ENCODE measurements at regions not wholly inside any gene's neighbourhood (a gene's known extent, or its start where the extent isn't known, plus 50 kb on each side); places are given as distances from the start of the nearest gene placed in this dataset.

DNA sequence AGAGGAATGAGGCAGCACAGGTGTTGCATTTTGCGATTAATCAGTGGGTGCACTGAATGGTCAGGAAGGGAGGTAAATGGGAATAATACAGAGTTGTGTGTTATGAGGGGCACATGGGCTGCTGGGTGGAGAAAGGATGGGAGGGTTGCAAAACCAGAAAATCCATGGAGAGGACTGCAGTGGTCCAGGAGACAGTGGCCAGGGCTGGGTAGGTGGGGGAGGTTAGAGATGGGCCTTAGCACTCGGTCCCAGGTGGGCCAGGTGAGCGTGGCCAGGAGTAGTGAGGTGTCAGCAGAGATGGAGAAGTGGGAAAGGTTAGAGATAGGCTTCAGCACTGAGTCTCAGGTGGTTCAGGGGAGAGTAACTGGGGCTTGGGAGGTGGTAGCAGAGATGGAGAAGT, 399.1 kb upstream of the LARGE1 start:
- TF ChIP-seq POLR2A (IDR thresholded peaks at IDR 0.05), result no peak
- TF ChIP-seq, protein P1, sequence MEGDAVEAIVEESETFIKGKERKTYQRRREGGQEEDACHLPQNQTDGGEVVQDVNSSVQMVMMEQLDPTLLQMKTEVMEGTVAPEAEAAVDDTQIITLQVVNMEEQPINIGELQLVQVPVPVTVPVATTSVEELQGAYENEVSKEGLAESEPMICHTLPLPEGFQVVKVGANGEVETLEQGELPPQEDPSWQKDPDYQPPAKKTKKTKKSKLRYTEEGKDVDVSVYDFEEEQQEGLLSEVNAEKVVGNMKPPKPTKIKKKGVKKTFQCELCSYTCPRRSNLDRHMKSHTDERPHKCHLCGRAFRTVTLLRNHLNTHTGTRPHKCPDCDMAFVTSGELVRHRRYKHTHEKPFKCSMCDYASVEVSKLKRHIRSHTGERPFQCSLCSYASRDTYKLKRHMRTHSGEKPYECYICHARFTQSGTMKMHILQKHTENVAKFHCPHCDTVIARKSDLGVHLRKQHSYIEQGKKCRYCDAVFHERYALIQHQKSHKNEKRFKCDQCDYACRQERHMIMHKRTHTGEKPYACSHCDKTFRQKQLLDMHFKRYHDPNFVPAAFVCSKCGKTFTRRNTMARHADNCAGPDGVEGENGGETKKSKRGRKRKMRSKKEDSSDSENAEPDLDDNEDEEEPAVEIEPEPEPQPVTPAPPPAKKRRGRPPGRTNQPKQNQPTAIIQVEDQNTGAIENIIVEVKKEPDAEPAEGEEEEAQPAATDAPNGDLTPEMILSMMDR (IDR thresholded peaks at IDR 0.05), result no peak

All from heart left ventricle (tissue), 13 donors.